ENCODE measurements at regions not wholly inside any gene's neighbourhood (a gene's known extent, or its start where the extent isn't known, plus 50 kb on each side); places are given as distances from the start of the nearest gene placed in this dataset.

GRCh38 chr1:229169399-229169798 is 101.5 kb upstream of the RAB4A start:
- H3K9me2 ChIP-seq (ENCODE audit: insufficient read depth) = peaks cover 6% of the 10 kb centered on the region; the same call in 1 of the 2 replicates
- no peaks in the 10 kb centered on the region for H3K4me1 ChIP-seq (ENCODE audit: insufficient read depth)
- H3K27me3 Mint-ChIP-seq (ENCODE audit: insufficient read depth, low read depth, poor library complexity) = peaks cover 6% of the 10 kb centered on the region
- H3K79me2 ChIP-seq (replicated peaks; ENCODE audit: insufficient read depth) = no peaks in the 10 kb centered on the region
- no peaks in the 10 kb centered on the region for H3K36me3 ChIP-seq (ENCODE audit: insufficient read depth)
- H3K4me3 ChIP-seq = no peak overlapping the region
- H3K9me3 Mint-ChIP-seq = peaks cover 11% of the 10 kb centered on the region
- ATAC-seq (no peak), DNase-seq (ENCODE audit: low spot score) (no peak)
- H2AFZ ChIP-seq = no peak overlapping the region
- no peaks in the 10 kb centered on the region for H3F3A ChIP-seq (replicated peaks; ENCODE audit: low read depth)
- no peaks in the 10 kb centered on the region for H3K27me3 ChIP-seq (ENCODE audit: insufficient read depth)
- no peaks in the 10 kb centered on the region for H4K20me1 ChIP-seq (replicated peaks; ENCODE audit: insufficient read depth)
- H3K36me3 Mint-ChIP-seq (ENCODE audit: low read depth) = peaks cover 7% of the 10 kb centered on the region
- H3K4me3 Mint-ChIP-seq = no peak overlapping the region
- TF ChIP-seq STAT1 (IDR thresholded peaks at IDR 0.05; ENCODE audit: unreplicated experiment) = no peak
- no peak for TF ChIP-seq EZH2 (IDR thresholded peaks at IDR 0.05; ENCODE audit: low read depth, unreplicated experiment)
- TF ChIP-seq CREB1 (CRISPR knock-in tag; IDR thresholded peaks at IDR 0.05; ENCODE audit: low read depth) = no peak
- TF ChIP-seq NANOG (IDR thresholded peaks at IDR 0.05; ENCODE audit: borderline replicate concordance) = no peak
- no peak for TF ChIP-seq ZNF462 (CRISPR knock-in tag; IDR thresholded peaks at IDR 0.05)
- no peak for TF ChIP-seq CTCF (conservative IDR thresholded peaks at IDR 0.05; ENCODE audit: low read depth in 2 of 2)
- no peak for TF ChIP-seq ZNF114 (CRISPR knock-in tag; IDR thresholded peaks at IDR 0.05)
- no peak for TF ChIP-seq REST (IDR thresholded peaks at IDR 0.05; ENCODE audit: unreplicated experiment)
- TF ChIP-seq ETS1 (IDR thresholded peaks at IDR 0.05) = no peak
- TF ChIP-seq POLR2AphosphoS5 (IDR thresholded peaks at IDR 0.05; ENCODE audit: low read depth) = no peak
- no peak overlapping the region for H3K27ac Mint-ChIP-seq
- no peak overlapping the region for H3K4me2 ChIP-seq
- H3K27ac ChIP-seq (ENCODE audit: low read depth) = no peak overlapping the region
- H3K4me1 Mint-ChIP-seq = peaks cover 16% of the 10 kb centered on the region

Data from GM23338 (cell line).